Mucosa of rectum (tissue), 2 donors: ENCODE measurements at regions not wholly inside any gene's neighbourhood (a gene's known extent, or its start where the extent isn't known, plus 50 kb on each side); places are given as distances from the start of the nearest gene placed in this dataset.

ENCODE experiments used
- H3K27ac ChIP-seq, 2 donors: one replicate each; pipeline ENCODE4 v1.7.0; 2013; ENCODE audit warnings: inconsistent platforms in 2 of 2, low read depth in 2 of 2, low read length in 2 of 2
- H3K27me3 ChIP-seq, 2 donors: one replicate each; pipeline ENCODE4 v1.7.0; 2013; ENCODE audit warnings: low read length in 2 of 2; ENCODE audit not compliant: control insufficient read depth in 2 of 2, insufficient read depth in 2 of 2
- H3K36me3 ChIP-seq, 2 donors: one replicate each; pipeline ENCODE4 v1.7.0; 2013; ENCODE audit warnings: low read length in 2 of 2; ENCODE audit not compliant: control insufficient read depth in 2 of 2, insufficient read depth in 2 of 2
- H3K4me1 ChIP-seq, 2 donors: one replicate each; pipeline ENCODE4 v1.7.0; 2013; ENCODE audit warnings: low read length in 2 of 2, mild to moderate bottlenecking in 1 of 2; ENCODE audit not compliant: control insufficient read depth in 2 of 2, insufficient read depth in 2 of 2
- H3K4me3 ChIP-seq, 2 donors: one replicate each; pipeline ENCODE4 v1.7.0; 2013; ENCODE audit warnings: low read length in 2 of 2
- H3K9ac ChIP-seq, 2 donors: one replicate each; pipeline ENCODE4 v1.7.0; 2013; ENCODE audit warnings: low read length in 2 of 2, low read depth in 1 of 2, mild to moderate bottlenecking in 1 of 2
- H3K9me3 ChIP-seq, 2 donors: one replicate each; pipeline ENCODE4 v1.7.0; 2013; ENCODE audit warnings: low read length in 2 of 2; ENCODE audit not compliant: control insufficient read depth in 2 of 2
- donor health status: healthy.
- donor health status: Normal muscosa, but diverticular disease.

- no peaks in the 10 kb centered on the region for H3K27me3 ChIP-seq
- H3K27ac ChIP-seq: no peak overlapping the region
Measured at GRCh38 chr2:181751266-181752030, 71.1 kb upstream of the NEUROD1 start.

GRCh38 chr2:181752301-181752700 lies 72.0 kb upstream of the NEUROD1 start:
- Histone ChIP-seq H3K9me3 (no peaks in the 10 kb centered on the region), H3K36me3 (no peaks in the 10 kb centered on the region), H3K4me3 (no peak overlapping the region), H3K9ac (no peak overlapping the region), H3K27me3 (no peaks in the 10 kb centered on the region), H3K4me1 (no peaks in the 10 kb centered on the region), H3K27ac (no peak overlapping the region)

More at GRCh38 chr2:181751266-181752030, 71.1 kb upstream of the NEUROD1 start:
- Histone ChIP-seq H3K9me3 (no peaks in the 10 kb centered on the region), H3K4me3 (no peak overlapping the region), H3K36me3 (no peaks in the 10 kb centered on the region), H3K9ac (no peak overlapping the region), H3K4me1 (no peaks in the 10 kb centered on the region)

GRCh38 chr2:181753686-181754085 lies 73.4 kb upstream of the NEUROD1 start:
- Histone ChIP-seq H3K4me3 (no peak overlapping the region), H3K36me3 (no peaks in the 10 kb centered on the region), H3K27me3 (no peaks in the 10 kb centered on the region), H3K4me1 (no peaks in the 10 kb centered on the region), H3K9ac (no peak overlapping the region), H3K27ac (no peak overlapping the region), H3K9me3 (no peaks in the 10 kb centered on the region)

- Histone ChIP-seq H3K27ac (no peak overlapping the region), H3K9ac (no peak overlapping the region)
Measured at GRCh38 chr2:181754105-181754504, 73.8 kb upstream of the NEUROD1 start.

GRCh38 chr2:181755181-181755580 lies 74.9 kb upstream of the NEUROD1 start:
- Histone ChIP-seq H3K4me1 (no peaks in the 10 kb centered on the region), H3K9ac (no peak overlapping the region), H3K27me3 (no peaks in the 10 kb centered on the region), H3K27ac (no peak overlapping the region), H3K36me3 (no peaks in the 10 kb centered on the region), H3K9me3 (no peaks in the 10 kb centered on the region), H3K4me3 (no peak overlapping the region)

More at GRCh38 chr2:181754105-181754504, 73.8 kb upstream of the NEUROD1 start:
- Histone ChIP-seq H3K4me3 (no peak overlapping the region), H3K36me3 (no peaks in the 10 kb centered on the region), H3K4me1 (no peaks in the 10 kb centered on the region), H3K9me3 (no peaks in the 10 kb centered on the region), H3K27me3 (no peaks in the 10 kb centered on the region)

GRCh38 chr2:181760521-181760920 lies 80.2 kb upstream of the NEUROD1 start:
- Histone ChIP-seq H3K4me3 (no peak overlapping the region), H3K4me1 (no peaks in the 10 kb centered on the region), H3K36me3 (no peaks in the 10 kb centered on the region), H3K27me3 (no peaks in the 10 kb centered on the region), H3K9me3 (no peaks in the 10 kb centered on the region), H3K27ac (no peak overlapping the region), H3K9ac (no peak overlapping the region)

- no peaks in the 10 kb centered on the region for H3K9me3 ChIP-seq
- H3K27me3 ChIP-seq: no peaks in the 10 kb centered on the region
- H3K9ac ChIP-seq: no peak overlapping the region
- no peaks in the 10 kb centered on the region for H3K4me1 ChIP-seq
- H3K27ac ChIP-seq: no peak overlapping the region
- no peak overlapping the region for H3K4me3 ChIP-seq
- no peaks in the 10 kb centered on the region for H3K36me3 ChIP-seq
Measured at GRCh38 chr2:181761175-181761574, 80.9 kb upstream of the NEUROD1 start.

- Histone ChIP-seq H3K4me3 (no peak overlapping the region), H3K4me1 (no peaks in the 10 kb centered on the region), H3K36me3 (no peaks in the 10 kb centered on the region), H3K27me3 (no peaks in the 10 kb centered on the region), H3K9ac (no peak overlapping the region), H3K27ac (no peak overlapping the region), H3K9me3 (no peaks in the 10 kb centered on the region)
Measured at GRCh38 chr2:181762000-181762399, 81.7 kb upstream of the NEUROD1 start.

- H3K4me3 ChIP-seq: no peak overlapping the region
- H3K4me1 ChIP-seq: no peaks in the 10 kb centered on the region
- no peaks in the 10 kb centered on the region for H3K9me3 ChIP-seq
- no peaks in the 10 kb centered on the region for H3K36me3 ChIP-seq
- no peak overlapping the region for H3K9ac ChIP-seq
- H3K27me3 ChIP-seq: no peaks in the 10 kb centered on the region
- H3K27ac ChIP-seq: no peak overlapping the region
Measured at GRCh38 chr2:181762848-181763247, 82.5 kb upstream of the NEUROD1 start.

- H3K4me3 ChIP-seq: no peak overlapping the region
- H3K9ac ChIP-seq: no peak overlapping the region
- H3K27me3 ChIP-seq: no peaks in the 10 kb centered on the region
- H3K36me3 ChIP-seq: no peaks in the 10 kb centered on the region
- no peaks in the 10 kb centered on the region for H3K9me3 ChIP-seq
- H3K4me1 ChIP-seq: no peaks in the 10 kb centered on the region
- H3K27ac ChIP-seq: no peak overlapping the region
Measured at GRCh38 chr2:181763423-181763822, 83.1 kb upstream of the NEUROD1 start.
